ENCODE measurements at regions not wholly inside any gene's neighbourhood (a gene's known extent, or its start where the extent isn't known, plus 50 kb on each side); places are given as distances from the start of the nearest gene placed in this dataset.

DNA sequence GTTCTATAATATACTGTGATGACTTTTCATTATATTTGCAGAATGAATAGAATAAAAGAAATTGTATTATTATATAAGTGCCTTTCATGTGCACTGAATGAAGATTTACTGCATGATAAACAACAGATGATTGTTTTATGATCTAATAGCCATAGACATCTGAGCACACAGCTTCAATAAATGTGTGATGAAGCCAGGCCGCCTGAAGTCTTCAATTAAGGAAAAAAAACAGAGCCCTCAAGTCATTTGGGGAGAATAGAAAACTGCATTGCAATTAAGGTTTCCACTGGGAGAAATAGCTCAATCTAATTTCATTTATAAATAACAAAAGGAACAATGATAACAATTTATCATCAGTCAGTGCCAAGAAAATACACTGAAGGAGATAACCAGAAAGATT, 955.2 kb downstream of the FSTL5 start:
- H3K4me3 ChIP-seq: no peak overlapping the region
- intact Hi-C loops (cut with DNase I): no loop called here
- H3K4me1 ChIP-seq: no peaks in the 10 kb centered on the region
- H3K27me3 ChIP-seq: no peaks in the 10 kb centered on the region
- H3K36me3 ChIP-seq (replicated peaks in 1 of 2; ENCODE audit: insufficient read depth in 1 of 2, low read depth in 2 of 2): no peaks in the 10 kb centered on the region
- no peak overlapping the region for H3K27ac ChIP-seq
- no peak for TF ChIP-seq POLR2A (IDR thresholded peaks at IDR 0.05)
- TF ChIP-seq, protein P1, sequence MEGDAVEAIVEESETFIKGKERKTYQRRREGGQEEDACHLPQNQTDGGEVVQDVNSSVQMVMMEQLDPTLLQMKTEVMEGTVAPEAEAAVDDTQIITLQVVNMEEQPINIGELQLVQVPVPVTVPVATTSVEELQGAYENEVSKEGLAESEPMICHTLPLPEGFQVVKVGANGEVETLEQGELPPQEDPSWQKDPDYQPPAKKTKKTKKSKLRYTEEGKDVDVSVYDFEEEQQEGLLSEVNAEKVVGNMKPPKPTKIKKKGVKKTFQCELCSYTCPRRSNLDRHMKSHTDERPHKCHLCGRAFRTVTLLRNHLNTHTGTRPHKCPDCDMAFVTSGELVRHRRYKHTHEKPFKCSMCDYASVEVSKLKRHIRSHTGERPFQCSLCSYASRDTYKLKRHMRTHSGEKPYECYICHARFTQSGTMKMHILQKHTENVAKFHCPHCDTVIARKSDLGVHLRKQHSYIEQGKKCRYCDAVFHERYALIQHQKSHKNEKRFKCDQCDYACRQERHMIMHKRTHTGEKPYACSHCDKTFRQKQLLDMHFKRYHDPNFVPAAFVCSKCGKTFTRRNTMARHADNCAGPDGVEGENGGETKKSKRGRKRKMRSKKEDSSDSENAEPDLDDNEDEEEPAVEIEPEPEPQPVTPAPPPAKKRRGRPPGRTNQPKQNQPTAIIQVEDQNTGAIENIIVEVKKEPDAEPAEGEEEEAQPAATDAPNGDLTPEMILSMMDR (IDR thresholded peaks at IDR 0.05): no peak
- H3K9me3 ChIP-seq: peaks cover 0 to 5% (median 0%) of the 10 kb centered on the region in 3 donors
- no peak for DNase-seq
- WGBS, 2 donors: 62 to 68% methylated on average over 1 of the region's 1 CpG
- ATAC-seq: no peak

DNA sequence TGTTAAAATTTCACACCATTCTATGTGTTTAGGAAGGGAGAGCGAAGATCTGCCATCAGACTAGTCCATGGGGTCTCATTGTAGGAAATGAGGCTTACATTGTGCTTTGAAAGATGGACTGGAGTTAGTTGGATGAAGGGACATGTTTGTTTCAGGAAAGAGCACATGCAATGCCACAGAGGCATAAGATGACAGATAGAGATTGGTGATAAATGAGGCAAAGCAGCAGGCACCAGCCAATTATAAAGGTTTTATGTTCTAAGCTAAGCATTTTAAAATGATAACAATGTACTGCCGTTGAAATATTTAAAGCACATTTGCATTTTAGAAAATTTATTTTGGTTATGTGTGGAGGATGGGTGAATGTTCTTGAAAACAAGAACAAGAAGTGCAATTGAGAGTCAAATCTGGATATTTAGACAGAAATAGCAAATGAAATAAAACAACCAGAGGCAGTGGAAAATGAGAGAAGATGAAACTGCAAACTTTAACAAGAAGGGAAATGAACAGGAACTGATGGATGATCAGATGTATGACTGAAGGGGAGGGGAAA, 957.2 kb downstream of the FSTL5 start:
- TF ChIP-seq, protein P1 (IDR thresholded peaks at IDR 0.05): no peak
- TF ChIP-seq POLR2A (IDR thresholded peaks at IDR 0.05): no peak
- H3K9me3 ChIP-seq: peaks cover 0 to 5% (median 0%) of the 10 kb centered on the region in 3 donors
- H3K27me3 ChIP-seq: no peaks in the 10 kb centered on the region
- no peak overlapping the region for H3K27ac ChIP-seq
- no peak overlapping the region for H3K4me3 ChIP-seq
- no peak for ATAC-seq
- H3K4me1 ChIP-seq: no peaks in the 10 kb centered on the region
- no peak for DNase-seq
- 79 to 81% methylated on average over 2 of the region's 2 CpGs for WGBS, 2 donors
- no peaks in the 10 kb centered on the region for H3K36me3 ChIP-seq (replicated peaks in 1 of 2; ENCODE audit: insufficient read depth in 1 of 2, low read depth in 2 of 2)
- intact Hi-C loops (cut with DNase I): no loop called here

DNA sequence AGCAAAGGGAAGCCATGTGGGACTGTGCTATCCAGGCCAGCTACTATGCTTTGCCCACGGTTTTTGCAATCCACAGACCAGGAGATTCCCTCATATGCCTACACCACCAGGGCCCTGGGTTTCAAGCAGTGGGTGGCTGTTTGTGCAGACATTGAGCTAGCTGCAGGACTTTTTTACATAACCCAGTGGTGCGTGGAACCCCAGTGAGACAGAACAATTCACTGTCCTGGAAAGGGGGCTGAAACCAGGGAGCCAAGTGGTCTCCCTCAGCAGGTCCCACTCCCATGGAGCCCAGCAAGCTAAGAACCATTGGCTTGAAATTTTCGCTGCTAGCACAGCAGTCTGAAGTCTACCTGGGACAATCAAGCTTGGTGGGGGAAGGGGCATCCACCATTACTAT, 959.9 kb downstream of the FSTL5 start:
- Histone ChIP-seq H3K27me3 (no peaks in the 10 kb centered on the region), H3K4me1 (no peaks in the 10 kb centered on the region), H3K4me3 (no peak overlapping the region), H3K36me3 (replicated peaks in 1 of 2; ENCODE audit: insufficient read depth in 1 of 2, low read depth in 2 of 2) (no peaks in the 10 kb centered on the region), H3K9me3 (no peaks in the 10 kb centered on the region), H3K27ac (no peak overlapping the region)
- intact Hi-C loops (cut with DNase I): no loop called here
- ATAC-seq (no peak), DNase-seq (no peak)
- 80 to 88% methylated on average over 2 to 3 of the region's 3 CpGs for WGBS, 2 donors
- TF ChIP-seq POLR2A (IDR thresholded peaks at IDR 0.05): no peak
- TF ChIP-seq, protein P1 (IDR thresholded peaks at IDR 0.05): no peak

DNA sequence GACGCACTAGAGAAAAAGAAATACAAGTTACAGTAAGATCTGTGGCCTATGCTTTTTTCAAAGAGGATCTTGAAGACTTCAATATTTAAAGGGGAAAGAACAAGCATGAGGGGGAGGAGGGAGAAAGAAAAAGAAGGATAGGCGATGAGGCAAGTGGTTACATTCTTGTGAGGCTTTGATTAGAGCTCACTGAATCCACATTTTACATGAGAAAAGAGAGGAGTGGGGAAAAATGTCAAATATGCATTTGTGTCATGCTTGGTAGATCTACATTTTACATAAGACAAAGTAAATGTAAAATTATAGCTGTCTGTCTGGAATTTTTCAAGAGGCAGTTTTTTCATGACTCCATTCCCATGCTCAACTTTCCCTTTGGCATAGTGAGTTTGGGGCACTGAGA, 965.9 kb downstream of the FSTL5 start:
- TF ChIP-seq, protein P1 (IDR thresholded peaks at IDR 0.05): no peak
- TF ChIP-seq POLR2A (IDR thresholded peaks at IDR 0.05): no peak
- H3K4me3 ChIP-seq: no peak overlapping the region
- ATAC-seq: no peak
- WGBS, 2 donors: 88 to 89% methylated on average over 2 of the region's 2 CpGs
- H3K4me1 ChIP-seq: peaks cover 4% of the 10 kb centered on the region
- H3K27me3 ChIP-seq: no peaks in the 10 kb centered on the region
- DNase-seq: no peak
- no peak overlapping the region for H3K27ac ChIP-seq
- intact Hi-C loops (cut with DNase I): no loop called here
- no peaks in the 10 kb centered on the region for H3K36me3 ChIP-seq (replicated peaks in 1 of 2; ENCODE audit: insufficient read depth in 1 of 2, low read depth in 2 of 2)
- no peaks in the 10 kb centered on the region for H3K9me3 ChIP-seq

DNA sequence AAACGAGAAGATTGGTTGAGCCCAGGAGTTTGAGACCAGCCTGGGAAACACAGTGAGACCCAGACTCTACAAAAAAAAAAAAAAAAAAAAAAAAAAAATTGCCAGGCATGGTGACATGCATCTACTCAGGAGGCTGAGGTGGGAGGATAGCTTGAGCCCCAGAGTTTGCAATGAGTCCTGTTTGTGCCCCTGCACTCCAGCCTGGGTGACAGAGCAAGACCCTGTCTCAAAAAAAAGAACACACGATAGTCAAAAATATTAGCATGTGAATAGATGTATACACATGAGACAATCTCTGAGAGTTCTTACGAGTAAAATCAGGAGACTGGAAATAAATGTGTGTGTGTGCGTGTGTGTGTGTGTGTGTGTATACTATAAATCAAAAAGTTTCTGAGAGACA, 966.3 kb downstream of the FSTL5 start:
- peaks cover 4% of the 10 kb centered on the region for H3K4me1 ChIP-seq
- H3K27ac ChIP-seq: no peak overlapping the region
- no peak for TF ChIP-seq POLR2A (IDR thresholded peaks at IDR 0.05)
- no peak for ATAC-seq
- no peaks in the 10 kb centered on the region for H3K27me3 ChIP-seq
- DNase-seq: no peak
- no peaks in the 10 kb centered on the region for H3K36me3 ChIP-seq (replicated peaks in 1 of 2; ENCODE audit: insufficient read depth in 1 of 2, low read depth in 2 of 2)
- intact Hi-C loops (cut with DNase I): no loop called here
- 71 to 77% methylated on average over 4 of the region's 4 CpGs for WGBS, 2 donors
- H3K9me3 ChIP-seq: no peaks in the 10 kb centered on the region
- no peak overlapping the region for H3K4me3 ChIP-seq
